ENCODE measurements at regions not wholly inside any gene's neighbourhood (a gene's known extent, or its start where the extent isn't known, plus 50 kb on each side); places are given as distances from the start of the nearest gene placed in this dataset.

DNA sequence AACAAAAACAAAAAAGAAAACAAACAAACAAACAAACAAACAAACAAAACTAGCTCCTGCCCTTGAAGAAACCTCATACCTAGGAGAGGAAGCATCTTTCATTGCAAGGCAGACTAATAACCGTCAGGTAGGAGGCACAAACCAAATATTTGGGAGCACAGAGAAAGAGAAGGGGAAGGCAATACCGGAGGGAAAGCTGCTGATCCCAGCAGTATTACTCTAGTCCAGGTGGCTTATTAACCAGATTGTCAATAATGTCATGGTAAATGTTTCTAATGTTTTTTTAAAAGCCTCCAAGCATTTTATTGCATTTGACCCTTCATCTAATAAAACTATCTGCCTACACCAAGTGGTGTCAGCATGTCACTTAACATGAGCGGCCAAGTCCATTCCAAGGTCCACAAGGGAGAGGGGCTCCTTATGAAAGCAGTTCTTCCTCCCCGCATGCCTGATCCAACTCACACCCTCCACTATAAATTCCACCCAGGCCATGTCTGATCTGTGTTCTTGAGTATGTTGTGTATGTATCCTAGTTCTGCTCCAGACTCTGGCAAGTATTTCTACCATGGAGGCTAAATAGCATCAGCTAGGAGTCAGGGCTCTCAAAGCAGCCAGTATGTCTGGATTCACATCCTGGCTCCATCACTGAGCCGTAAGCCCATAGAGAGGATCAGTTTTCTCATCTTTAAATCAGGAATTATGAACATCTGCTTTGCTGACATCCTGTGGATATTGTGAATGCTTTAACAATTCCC, 208.1 kb upstream of the TENM4 start:
- DNase-seq (no peak), ATAC-seq (no peak)
- H3K4me1 ChIP-seq: no peaks in the 10 kb centered on the region
- intact Hi-C loops (cut with DNase I): no loop called here
- no peaks in the 10 kb centered on the region for H3K27me3 ChIP-seq
- WGBS, 4 donors: 81 to 90% (median 87%) methylated on average over 5 of the region's 5 CpGs
- TF ChIP-seq, protein P1, sequence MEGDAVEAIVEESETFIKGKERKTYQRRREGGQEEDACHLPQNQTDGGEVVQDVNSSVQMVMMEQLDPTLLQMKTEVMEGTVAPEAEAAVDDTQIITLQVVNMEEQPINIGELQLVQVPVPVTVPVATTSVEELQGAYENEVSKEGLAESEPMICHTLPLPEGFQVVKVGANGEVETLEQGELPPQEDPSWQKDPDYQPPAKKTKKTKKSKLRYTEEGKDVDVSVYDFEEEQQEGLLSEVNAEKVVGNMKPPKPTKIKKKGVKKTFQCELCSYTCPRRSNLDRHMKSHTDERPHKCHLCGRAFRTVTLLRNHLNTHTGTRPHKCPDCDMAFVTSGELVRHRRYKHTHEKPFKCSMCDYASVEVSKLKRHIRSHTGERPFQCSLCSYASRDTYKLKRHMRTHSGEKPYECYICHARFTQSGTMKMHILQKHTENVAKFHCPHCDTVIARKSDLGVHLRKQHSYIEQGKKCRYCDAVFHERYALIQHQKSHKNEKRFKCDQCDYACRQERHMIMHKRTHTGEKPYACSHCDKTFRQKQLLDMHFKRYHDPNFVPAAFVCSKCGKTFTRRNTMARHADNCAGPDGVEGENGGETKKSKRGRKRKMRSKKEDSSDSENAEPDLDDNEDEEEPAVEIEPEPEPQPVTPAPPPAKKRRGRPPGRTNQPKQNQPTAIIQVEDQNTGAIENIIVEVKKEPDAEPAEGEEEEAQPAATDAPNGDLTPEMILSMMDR (IDR thresholded peaks at IDR 0.05): no peak
- TF ChIP-seq POLR2A (IDR thresholded peaks at IDR 0.05): no peak
- H3K36me3 ChIP-seq: no peaks in the 10 kb centered on the region
- H3K4me3 ChIP-seq: no peak overlapping the region
- H3K9me3 ChIP-seq: no peaks in the 10 kb centered on the region
- H3K27ac ChIP-seq: no peak overlapping the region

DNA sequence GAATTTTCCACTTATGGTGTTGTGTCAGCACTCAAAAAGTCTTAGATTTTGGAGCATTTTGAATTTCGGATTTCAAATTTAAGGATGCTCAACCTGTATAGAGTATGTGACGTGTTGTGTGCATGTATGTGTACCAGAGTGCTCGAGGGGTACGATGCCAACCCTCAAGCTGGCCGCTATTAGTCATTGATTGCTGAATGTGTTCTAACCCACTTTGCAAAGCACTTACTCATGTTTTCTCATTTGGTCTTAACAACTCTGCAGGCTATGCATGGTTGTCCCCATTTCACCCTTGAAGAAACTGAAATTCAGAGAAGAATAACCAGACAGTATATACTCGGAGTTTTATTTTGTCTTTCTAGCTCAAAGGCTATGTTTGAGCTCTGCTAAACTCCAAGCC, 196.4 kb upstream of the TENM4 start:
- WGBS, 4 donors: 86 to 88% (median 87%) methylated on average over 6 of the region's 6 CpGs
- Histone ChIP-seq H3K4me3 (no peak overlapping the region), H3K9me3 (no peaks in the 10 kb centered on the region), H3K27ac (no peak overlapping the region), H3K36me3 (no peaks in the 10 kb centered on the region), H3K4me1 (no peaks in the 10 kb centered on the region), H3K27me3 (no peaks in the 10 kb centered on the region)
- ATAC-seq (no peak), DNase-seq (no peak)
- intact Hi-C loops (cut with DNase I): no loop called here
- TF ChIP-seq POLR2A (IDR thresholded peaks at IDR 0.05): no peak
- TF ChIP-seq, protein P1 (IDR thresholded peaks at IDR 0.05): no peak

- Histone ChIP-seq H3K27ac (no peak overlapping the region), H3K4me3 (no peak overlapping the region), H3K4me1 (no peaks in the 10 kb centered on the region), H3K27me3 (no peaks in the 10 kb centered on the region), H3K9me3 (no peaks in the 10 kb centered on the region), H3K36me3 (no peaks in the 10 kb centered on the region)
- TF ChIP-seq, protein P1 (IDR thresholded peaks at IDR 0.05): no peak
- no peak for TF ChIP-seq POLR2A (IDR thresholded peaks at IDR 0.05)
- intact Hi-C loops (cut with DNase I): no loop called here
- DNase-seq (no peak), ATAC-seq (no peak)
- WGBS, 4 donors: 90 to 95% (median 93%) methylated on average over 3 of the region's 3 CpGs
Observed at GRCh38 chr11:79634905-79635304, 194.1 kb upstream of the TENM4 start.

GRCh38 chr11:79627281-79627680, 186.5 kb upstream of the TENM4 start:
- peaks cover 0 to 7% (median 0%) of the 10 kb centered on the region in 12 donors for H3K9me3 ChIP-seq
- intact Hi-C loops (cut with DNase I): no loop called here
- H3K4me3 ChIP-seq: no peak overlapping the region
- H3K27me3 ChIP-seq: no peaks in the 10 kb centered on the region
- TF ChIP-seq POLR2A (IDR thresholded peaks at IDR 0.05): no peak
- TF ChIP-seq, protein P1 (IDR thresholded peaks at IDR 0.05): no peak
- DNase-seq (no peak), ATAC-seq (no peak)
- H3K36me3 ChIP-seq: no peaks in the 10 kb centered on the region
- 58 to 76% (median 61%) methylated on average over 6 of the region's 6 CpGs for WGBS, 4 donors
- H3K4me1 ChIP-seq: no peaks in the 10 kb centered on the region
- no peak overlapping the region for H3K27ac ChIP-seq

Measured in heart left ventricle (tissue), 16 donors.